Neural progenitor cell (in vitro differentiated cells): ENCODE measurements at regions not wholly inside any gene's neighbourhood (a gene's known extent, or its start where the extent isn't known, plus 50 kb on each side); places are given as distances from the start of the nearest gene placed in this dataset.
A peak's percentile ranks its signal among the peaks of the same experiment; 100 is the strongest.

Experiments used
- DNase-seq: peaks from one replicate; pipeline ENCODE4 v3.0.0-alpha.2; 2016; ENCODE audit warnings: low spot score
- H2AFZ ChIP-seq: fragments of 200-600 bp; sonication (generic); replicated peaks from 2 replicates; pipeline ENCODE4 v1.6.1; 2016; ENCODE audit warnings: antibody characterized with exemption
- H3F3A ChIP-seq: fragments of 200-600 bp; sonication (generic); 2 replicates; pipeline ENCODE4 v1.6.1; 2016; ENCODE audit warnings: antibody characterized with exemption, low read depth
- H3K27ac ChIP-seq: fragments of 200-600 bp; sonication (generic); 2 replicates; pipeline ENCODE4 v1.5.1; 2016; ENCODE audit warnings: mild to moderate bottlenecking
- H3K27me3 ChIP-seq: fragments of 200-600 bp; sonication (generic); 2 replicates; pipeline ENCODE4 v1.6.1; 2016; ENCODE audit warnings: mild to moderate bottlenecking, moderate library complexity
- H3K36me3 ChIP-seq: fragments of 200-600 bp; sonication (generic); 2 replicates; pipeline ENCODE4 v1.5.1; 2016
- H3K4me1 ChIP-seq: fragments of 200-600 bp; sonication (generic); 2 replicates; pipeline ENCODE4 v1.6.1; 2016; ENCODE audit warnings: mixed run types
- H3K4me2 ChIP-seq: fragments of 200-600 bp; sonication (generic); 2 replicates; pipeline ENCODE4 v1.6.1; 2016
- H3K4me3 ChIP-seq: fragments of 200-600 bp; sonication (generic); 2 replicates; pipeline ENCODE4 v1.5.1; 2016
- H3K79me2 ChIP-seq: fragments of 200-600 bp; sonication (generic); 2 replicates; pipeline ENCODE4 v1.6.1; 2016; ENCODE audit warnings: low read depth
- H3K9ac ChIP-seq: fragments of 200-600 bp; sonication (generic); 2 replicates; pipeline ENCODE4 v1.6.1; 2016
- H3K9me3 ChIP-seq: fragments of 200-600 bp; sonication (generic); 2 replicates; pipeline ENCODE4 v1.5.1; 2016; ENCODE audit warnings: low read depth
- H4K20me1 ChIP-seq: fragments of 200-600 bp; sonication (generic); 2 replicates; pipeline ENCODE4 v1.6.1; 2016; ENCODE audit warnings: low read depth
- H3K27ac Mint-ChIP-seq: 3 replicates; pipeline ENCODE4 v1.8.0; 2021; ENCODE audit warnings: mixed read lengths
- H3K27me3 Mint-ChIP-seq: 2 replicates; pipeline ENCODE4 v1.8.0; 2022; ENCODE audit warnings: low read depth, mild to moderate bottlenecking, inconsistent platforms, moderate library complexity, mixed read lengths; ENCODE audit not compliant: insufficient read depth
- H3K36me3 Mint-ChIP-seq: 3 replicates; pipeline ENCODE4 v1.8.0; 2021; ENCODE audit warnings: mixed read lengths
- H3K4me1 Mint-ChIP-seq: 3 replicates; pipeline ENCODE4 v1.8.0; 2021; ENCODE audit warnings: mixed read lengths
- H3K4me3 Mint-ChIP-seq: 3 replicates; pipeline ENCODE4 v1.8.0; 2021; ENCODE audit warnings: mild to moderate bottlenecking, moderate library complexity, mixed read lengths
- H3K9me3 Mint-ChIP-seq: 3 replicates; pipeline ENCODE4 v1.8.0; 2020; ENCODE audit warnings: mixed read lengths
- EZH2 ChIP-seq: fragments of 200-600 bp; sonication (generic); IDR thresholded peaks from 2 replicates; pipeline ENCODE4 v1.6.1; 2017; ENCODE audit warnings: antibody characterized with exemption, mild to moderate bottlenecking, moderate library complexity
- EZH2phosphoT487 ChIP-seq: fragments of 200-600 bp; sonication (generic); IDR thresholded peaks from 2 replicates; pipeline ENCODE4 v1.6.1; 2017; ENCODE audit warnings: antibody characterized with exemption
- TF ChIP-seq, protein P1 (sequence below): fragments of 200-600 bp; sonication (generic); IDR thresholded peaks from 2 replicates; pipeline ENCODE4 v1.5.1; 2017; ENCODE audit warnings: antibody characterized with exemption, mild to moderate bottlenecking

GRCh38 chr5:144035046-144035740 is 135.3 kb downstream of the YIPF5 start:
- TF ChIP-seq EZH2phosphoT487 = no peak
- TF ChIP-seq, protein P1, sequence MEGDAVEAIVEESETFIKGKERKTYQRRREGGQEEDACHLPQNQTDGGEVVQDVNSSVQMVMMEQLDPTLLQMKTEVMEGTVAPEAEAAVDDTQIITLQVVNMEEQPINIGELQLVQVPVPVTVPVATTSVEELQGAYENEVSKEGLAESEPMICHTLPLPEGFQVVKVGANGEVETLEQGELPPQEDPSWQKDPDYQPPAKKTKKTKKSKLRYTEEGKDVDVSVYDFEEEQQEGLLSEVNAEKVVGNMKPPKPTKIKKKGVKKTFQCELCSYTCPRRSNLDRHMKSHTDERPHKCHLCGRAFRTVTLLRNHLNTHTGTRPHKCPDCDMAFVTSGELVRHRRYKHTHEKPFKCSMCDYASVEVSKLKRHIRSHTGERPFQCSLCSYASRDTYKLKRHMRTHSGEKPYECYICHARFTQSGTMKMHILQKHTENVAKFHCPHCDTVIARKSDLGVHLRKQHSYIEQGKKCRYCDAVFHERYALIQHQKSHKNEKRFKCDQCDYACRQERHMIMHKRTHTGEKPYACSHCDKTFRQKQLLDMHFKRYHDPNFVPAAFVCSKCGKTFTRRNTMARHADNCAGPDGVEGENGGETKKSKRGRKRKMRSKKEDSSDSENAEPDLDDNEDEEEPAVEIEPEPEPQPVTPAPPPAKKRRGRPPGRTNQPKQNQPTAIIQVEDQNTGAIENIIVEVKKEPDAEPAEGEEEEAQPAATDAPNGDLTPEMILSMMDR = no peak
- no peak for TF ChIP-seq EZH2
- Mint-ChIP-seq H3K36me3 (no peaks in the 10 kb centered on the region), H3K27me3 (peaks cover 2% of the 10 kb centered on the region), H3K9me3 (no peaks in the 10 kb centered on the region), H3K4me3 (no peak overlapping the region), H3K4me1 (no peaks in the 10 kb centered on the region), H3K27ac (no peak overlapping the region)
- Histone ChIP-seq H3K79me2 (no peaks in the 10 kb centered on the region), H3K27me3 (no peaks in the 10 kb centered on the region), H3K9ac (no peak overlapping the region), H3K4me2 (no peak overlapping the region), H3K27ac (no peak overlapping the region), H3K36me3 (no peaks in the 10 kb centered on the region), H3F3A (no peaks in the 10 kb centered on the region), H3K4me1 (no peaks in the 10 kb centered on the region), H3K4me3 (no peak overlapping the region), H2AFZ (no peak overlapping the region), H4K20me1 (no peaks in the 10 kb centered on the region), H3K9me3 (no peaks in the 10 kb centered on the region)
- DNase-seq = no peak

- Mint-ChIP-seq H3K4me1 (peaks cover 7% of the 10 kb centered on the region), H3K27ac (no peak overlapping the region), H3K36me3 (no peaks in the 10 kb centered on the region), H3K27me3 (peaks cover 2% of the 10 kb centered on the region), H3K4me3 (no peak overlapping the region), H3K9me3 (no peaks in the 10 kb centered on the region)
- no peaks in the 10 kb centered on the region for H3K27me3 ChIP-seq
- TF ChIP-seq EZH2 = no peak
- no peak for TF ChIP-seq EZH2phosphoT487
- TF ChIP-seq, protein P1 = no peak
- H3K4me1 ChIP-seq = no peaks in the 10 kb centered on the region
- H3K27ac ChIP-seq = no peak overlapping the region
- no peak for DNase-seq
- H3K9me3 ChIP-seq = no peaks in the 10 kb centered on the region
- no peaks in the 10 kb centered on the region for H3K36me3 ChIP-seq
- H3K4me2 ChIP-seq = no peak overlapping the region
- no peaks in the 10 kb centered on the region for H3F3A ChIP-seq
- no peak overlapping the region for H3K9ac ChIP-seq
- no peak overlapping the region for H3K4me3 ChIP-seq
- no peaks in the 10 kb centered on the region for H3K79me2 ChIP-seq
- H2AFZ ChIP-seq = no peak overlapping the region
- no peaks in the 10 kb centered on the region for H4K20me1 ChIP-seq
Observed at GRCh38 chr5:144036476-144036875, 134.0 kb downstream of the YIPF5 start.

- Mint-ChIP-seq H3K27ac (peak overlapping the region; percentile 87), H3K4me1 (peaks cover 7% of the 10 kb centered on the region), H3K4me3 (no peak overlapping the region), H3K36me3 (no peaks in the 10 kb centered on the region), H3K9me3 (no peaks in the 10 kb centered on the region), H3K27me3 (no peaks in the 10 kb centered on the region)
- Histone ChIP-seq H3K9me3 (no peaks in the 10 kb centered on the region), H2AFZ (no peak overlapping the region), H3K79me2 (no peaks in the 10 kb centered on the region), H4K20me1 (no peaks in the 10 kb centered on the region), H3F3A (no peaks in the 10 kb centered on the region), H3K4me1 (no peaks in the 10 kb centered on the region), H3K27ac (no peak overlapping the region), H3K36me3 (no peaks in the 10 kb centered on the region), H3K27me3 (no peaks in the 10 kb centered on the region), H3K4me3 (no peak overlapping the region), H3K4me2 (no peak overlapping the region), H3K9ac (no peak overlapping the region)
- no peak for DNase-seq
- TF ChIP-seq, protein P1 = no peak
Observed at GRCh38 chr5:144040615-144041305, 129.7 kb downstream of the YIPF5 start.
